IMR-90 (cell line): ENCODE measurements at regions not wholly inside any gene's neighbourhood (a gene's known extent, or its start where the extent isn't known, plus 50 kb on each side); places are given as distances from the start of the nearest gene placed in this dataset.

Experiments
- ATAC-seq: fragments of 200-7000 bp; cut with Tn5 transposase; 2 replicates; pipeline ENCODE4 v1.9.1; 2020; ENCODE audit warnings: low read depth, mild to moderate bottlenecking, moderate library complexity
- BruUV-seq: library from RNA; stranded (reverse); fragments of 400-500 nt; replicated peaks from 2 replicates; lab custom pipeline; 2021; lab: Mats Ljungman, UMichigan
- CTCF ChIA-PET: fragments of 300-600 bp; formaldehyde crosslinking; extraction: SDS; loops from one replicate; lab custom pipeline; 2021; ENCODE audit warnings: antibody characterized with exemption; lab: Yijun Ruan, JAX
- POLR2A ChIA-PET: fragments of 300-600 bp; sonication (Branson Sonifier 250); formaldehyde crosslinking; loops from one replicate; lab custom pipeline; 2022; ENCODE audit warnings: antibody characterized with exemption; ENCODE audit not compliant: unreplicated experiment; lab: Charles Lee
- DNase-seq: peaks from one replicate; pipeline ENCODE4 v3.0.0; 2013
- H2AFZ ChIP-seq: replicated peaks from 2 replicates; pipeline ENCODE3; 2013; ENCODE audit warnings: low read length, mild to moderate bottlenecking; ENCODE audit not compliant: poor library complexity
- H2AK5ac ChIP-seq: 2 replicates; pipeline ENCODE4 v1.6.1; 2013; ENCODE audit warnings: low read depth, low read length, inconsistent platforms
- H2AK9ac ChIP-seq: replicated peaks from 2 replicates; pipeline ENCODE3; 2013; ENCODE audit warnings: mild to moderate bottlenecking, low read depth, low read length, moderate library complexity; ENCODE audit not compliant: poor library complexity
- H2BK120ac ChIP-seq: 2 replicates; pipeline ENCODE4 v1.6.1; 2013; ENCODE audit warnings: low read depth, low read length, inconsistent platforms
- H2BK15ac ChIP-seq: 3 replicates; pipeline ENCODE4 v1.6.1; 2013; ENCODE audit warnings: low read depth, low read length, inconsistent platforms
- H2BK20ac ChIP-seq: 2 replicates; pipeline ENCODE4 v1.6.1; 2013; ENCODE audit warnings: low read depth, mild to moderate bottlenecking, inconsistent platforms, low read length, moderate library complexity
- H2BK5ac ChIP-seq: 2 replicates; pipeline ENCODE4 v1.6.1; 2013; ENCODE audit warnings: mild to moderate bottlenecking, low read depth, low read length, inconsistent platforms; ENCODE audit not compliant: poor library complexity, severe bottlenecking
- H3K14ac ChIP-seq: replicated peaks from 2 replicates; pipeline ENCODE4 v1.6.1; 2013; ENCODE audit warnings: low read depth, low read length, inconsistent platforms
- H3K18ac ChIP-seq: 2 replicates; pipeline ENCODE4 v1.6.1; 2013; ENCODE audit warnings: low read depth, low read length, control low read depth
- H3K23ac ChIP-seq: 2 replicates; pipeline ENCODE4 v1.6.1; 2013; ENCODE audit warnings: low read depth, low read length, inconsistent platforms
- H3K27ac ChIP-seq: 2 replicates; pipeline ENCODE4 v1.5.1; 2013; ENCODE audit warnings: mild to moderate bottlenecking, control low read depth, low read length; ENCODE audit not compliant: insufficient read depth
- H3K27me3 ChIP-seq: 2 replicates; pipeline ENCODE4 v1.6.1; 2013; ENCODE audit warnings: low read length; ENCODE audit not compliant: control insufficient read depth, insufficient read depth
- H3K36me3 ChIP-seq: 2 replicates; pipeline ENCODE4 v1.6.1; 2013; ENCODE audit warnings: low read length, mixed read lengths; ENCODE audit not compliant: control insufficient read depth, insufficient read depth
- H3K4ac ChIP-seq: 2 replicates; pipeline ENCODE4 v1.6.1; 2013; ENCODE audit warnings: low read depth, low read length, inconsistent platforms
- H3K4me1 ChIP-seq: 2 replicates; pipeline ENCODE4 v1.6.1; 2013; ENCODE audit warnings: low read length, mixed read lengths; ENCODE audit not compliant: control insufficient read depth, insufficient read depth
- H3K4me2 ChIP-seq: 2 replicates; pipeline ENCODE4 v1.6.1; 2013; ENCODE audit warnings: low read depth, mild to moderate bottlenecking, control low read depth, low read length, moderate library complexity
- H3K4me3 ChIP-seq: 2 replicates; pipeline ENCODE4 v1.5.1; 2013; ENCODE audit warnings: low read depth, mild to moderate bottlenecking, control low read depth, low read length, moderate library complexity; ENCODE audit not compliant: insufficient read depth
- H3K56ac ChIP-seq: 2 replicates; pipeline ENCODE4 v1.6.1; 2013; ENCODE audit warnings: low read length, inconsistent platforms; ENCODE audit not compliant: insufficient read depth; ENCODE audit errors: extremely low read depth
- H3K79me1 ChIP-seq, 2 experiments: 2 replicates each; pipeline ENCODE4 v1.6.1; 2013; ENCODE audit warnings: low read length in 2 of 2, inconsistent platforms in 1 of 2, low read depth in 1 of 2
- H3K9ac ChIP-seq: 2 replicates; pipeline ENCODE4 v1.6.1; 2013; ENCODE audit warnings: low read depth, low read length, control low read depth
- H3K9me1 ChIP-seq: 2 replicates; pipeline ENCODE4 v1.6.1; 2013; ENCODE audit warnings: low read length, inconsistent platforms; ENCODE audit not compliant: insufficient read depth
- H3K9me3 ChIP-seq: 2 replicates; pipeline ENCODE4 v1.6.1; 2013; ENCODE audit warnings: low read length; ENCODE audit not compliant: control insufficient read depth, insufficient read depth
- H4K20me1 ChIP-seq: 2 replicates; pipeline ENCODE4 v1.6.1; 2013; ENCODE audit warnings: low read length, inconsistent platforms; ENCODE audit not compliant: insufficient read depth
- H4K5ac ChIP-seq: 2 replicates; pipeline ENCODE4 v1.6.1; 2013; ENCODE audit warnings: mild to moderate bottlenecking, low read depth, low read length, control low read depth
- H4K8ac ChIP-seq, 2 experiments: 2 replicates each; pipeline ENCODE4 v1.6.1; 2013; ENCODE audit warnings: low read depth in 2 of 2, low read length in 2 of 2, control low read depth in 1 of 2, inconsistent platforms in 1 of 2
- H4K91ac ChIP-seq: 2 replicates; pipeline ENCODE4 v1.6.1; 2013; ENCODE audit warnings: low read depth, low read length, inconsistent platforms; ENCODE audit not compliant: insufficient read depth
- BHLHE40 ChIP-seq: fragments of 150-350 bp; IDR thresholded peaks from 2 replicates; pipeline ENCODE4 v1.6.1; 2016; ENCODE audit warnings: mild to moderate bottlenecking, low read depth, low read length
- CHD1 ChIP-seq: IDR thresholded peaks from 2 replicates; pipeline ENCODE4 v1.6.1; 2012; ENCODE audit warnings: low read depth, low read length, improper control_type of control experiment
- FOS ChIP-seq: fragments of 150-350 bp; IDR thresholded peaks from 2 replicates; pipeline ENCODE4 v1.6.1; 2016; ENCODE audit warnings: low read depth, low read length
- MAFK ChIP-seq: IDR thresholded peaks from 2 replicates; pipeline ENCODE4 v1.6.1; 2012; ENCODE audit warnings: low read depth, low read length, improper control_type of control experiment
- MAZ ChIP-seq: IDR thresholded peaks from 2 replicates; pipeline ENCODE4 v1.6.1; 2012; ENCODE audit warnings: low read depth, mild to moderate bottlenecking, low read length, improper control_type of control experiment, moderate library complexity, borderline replicate concordance
- MXI1 ChIP-seq: IDR thresholded peaks from 2 replicates; pipeline ENCODE4 v1.6.1; 2012; ENCODE audit warnings: low read depth, mild to moderate bottlenecking, low read length, moderate library complexity, borderline replicate concordance
- NFE2L2 ChIP-seq: fragments of 150-350 bp; IDR thresholded peaks from 2 replicates; pipeline ENCODE4 v1.6.1; 2016; ENCODE audit warnings: low read depth, mild to moderate bottlenecking, low read length
- POLR2A ChIP-seq: IDR thresholded peaks from 2 replicates; pipeline ENCODE4 v1.6.1; 2012; ENCODE audit warnings: mild to moderate bottlenecking, low read depth, low read length
- RAD21 ChIP-seq: IDR thresholded peaks from 2 replicates; pipeline ENCODE4 v1.6.1; 2012; ENCODE audit warnings: low read length, improper control_type of control experiment
- RCOR1 ChIP-seq: IDR thresholded peaks from 2 replicates; pipeline ENCODE4 v1.6.1; 2012; ENCODE audit warnings: mild to moderate bottlenecking, low read length, improper control_type of control experiment; ENCODE audit not compliant: insufficient replicate concordance
- RFX5 ChIP-seq: IDR thresholded peaks from 2 replicates; pipeline ENCODE4 v1.8.0; 2012; ENCODE audit warnings: low read depth, mild to moderate bottlenecking, low read length, moderate library complexity
- SMC3 ChIP-seq: fragments of 150-350 bp; IDR thresholded peaks from 2 replicates; pipeline ENCODE4 v1.6.1; 2016; ENCODE audit warnings: low read depth, mild to moderate bottlenecking, antibody characterized with exemption, low read length, moderate library complexity
- USF2 ChIP-seq: fragments of 150-350 bp; IDR thresholded peaks from 2 replicates; pipeline ENCODE4 v1.6.1; 2017; ENCODE audit warnings: mild to moderate bottlenecking, antibody characterized with exemption, low read length, low read depth
- WGBS, 2 experiments: methylation state at CpG; one replicate each; pipeline versions ENCODE4 v1.1.5 to v1.1.7; 2013; ENCODE audit warnings: missing lambda C conversion rate in 2 of 2; ENCODE audit not compliant: insufficient read length in 1 of 2; ENCODE audit errors: extremely low coverage in 2 of 2; 5-methylcytosine and 5-hydroxymethylcytosine counted together
- dilution Hi-C: fragments of 300-500 bp; cut with HindIII; formaldehyde crosslinking; loops from one replicate; pipeline ENCODE4 v1.14.3; 2018; ENCODE audit warnings: low sequenced_read_pairs; ENCODE audit not compliant: unreplicated experiment
- in situ Hi-C: fragments of 300-500 bp; cut with MboI; formaldehyde crosslinking; loops from 3 replicates; pipeline ENCODE4 v1.14.3; 2019; ENCODE audit warnings: low sequenced_read_pairs, inconsistent platforms, mixed read lengths
- intact Hi-C: fragments of 100-400 bp; cut with micrococcal nuclease; formaldehyde crosslinking; loops from 2 replicates; pipeline ENCODE4 v1.10.0; 2022
- TF ChIP-seq, protein P1 (sequence below): conservative IDR thresholded peaks from 2 replicates; pipeline ENCODE4 v1.5.1; 2012; ENCODE audit warnings: mild to moderate bottlenecking, low read depth, low read length, improper control_type of control experiment

GRCh38 chr18:65606551-65607130, 144.2 kb upstream of the CDH7 start:
- in situ Hi-C loops = no loop called here
- no peak overlapping the region for H2AK9ac ChIP-seq
- H3K9me3 ChIP-seq = peaks cover 4% of the 10 kb centered on the region
- H3K36me3 ChIP-seq = no peaks in the 10 kb centered on the region
- no peak for ATAC-seq
- H3K18ac ChIP-seq = no peak overlapping the region
- H2AFZ ChIP-seq = no peak overlapping the region
- no peaks in the 10 kb centered on the region for H3K79me1 ChIP-seq
- no peak overlapping the region for H3K9ac ChIP-seq
- H4K91ac ChIP-seq = no peak overlapping the region
- H3K4me3 ChIP-seq = no peak overlapping the region
- intact Hi-C loops = no loop called here
- H2BK20ac ChIP-seq = no peak overlapping the region
- H3K4ac ChIP-seq = no peak overlapping the region
- BruUV-seq = no TSS peak
- no peak overlapping the region for H3K4me2 ChIP-seq
- WGBS, 2 experiments = no CpG with 5 or more reads among the region's 3 CpGs
- TF ChIP-seq CHD1 (no peak), MAZ (no peak), USF2 (no peak), MXI1 (no peak), NFE2L2 (no peak), POLR2A (no peak), RCOR1 (no peak), MAFK (no peak), BHLHE40 (no peak), SMC3 (no peak), FOS (no peak), RFX5 (no peak), RAD21 (no peak)
- TF ChIP-seq, protein P1, sequence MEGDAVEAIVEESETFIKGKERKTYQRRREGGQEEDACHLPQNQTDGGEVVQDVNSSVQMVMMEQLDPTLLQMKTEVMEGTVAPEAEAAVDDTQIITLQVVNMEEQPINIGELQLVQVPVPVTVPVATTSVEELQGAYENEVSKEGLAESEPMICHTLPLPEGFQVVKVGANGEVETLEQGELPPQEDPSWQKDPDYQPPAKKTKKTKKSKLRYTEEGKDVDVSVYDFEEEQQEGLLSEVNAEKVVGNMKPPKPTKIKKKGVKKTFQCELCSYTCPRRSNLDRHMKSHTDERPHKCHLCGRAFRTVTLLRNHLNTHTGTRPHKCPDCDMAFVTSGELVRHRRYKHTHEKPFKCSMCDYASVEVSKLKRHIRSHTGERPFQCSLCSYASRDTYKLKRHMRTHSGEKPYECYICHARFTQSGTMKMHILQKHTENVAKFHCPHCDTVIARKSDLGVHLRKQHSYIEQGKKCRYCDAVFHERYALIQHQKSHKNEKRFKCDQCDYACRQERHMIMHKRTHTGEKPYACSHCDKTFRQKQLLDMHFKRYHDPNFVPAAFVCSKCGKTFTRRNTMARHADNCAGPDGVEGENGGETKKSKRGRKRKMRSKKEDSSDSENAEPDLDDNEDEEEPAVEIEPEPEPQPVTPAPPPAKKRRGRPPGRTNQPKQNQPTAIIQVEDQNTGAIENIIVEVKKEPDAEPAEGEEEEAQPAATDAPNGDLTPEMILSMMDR = no peak
- CTCF ChIA-PET = no interaction called here
- H2BK15ac ChIP-seq = no peak overlapping the region
- H2BK120ac ChIP-seq = no peak overlapping the region
- no peaks in the 10 kb centered on the region for H4K20me1 ChIP-seq
- dilution Hi-C loops = no loop called here
- no peak overlapping the region for H3K56ac ChIP-seq
- no peaks in the 10 kb centered on the region for H3K9me1 ChIP-seq
- H2BK5ac ChIP-seq = no peak overlapping the region
- H4K5ac ChIP-seq = no peak overlapping the region
- POLR2A ChIA-PET = no interaction called here
- H2AK5ac ChIP-seq = no peak overlapping the region
- no peak overlapping the region for H4K8ac ChIP-seq
- H3K27me3 ChIP-seq = no peaks in the 10 kb centered on the region
- no peak overlapping the region for H3K23ac ChIP-seq
- H3K4me1 ChIP-seq = no peaks in the 10 kb centered on the region
- H3K14ac ChIP-seq = no peak overlapping the region
- DNase-seq = no peak
- H3K27ac ChIP-seq = no peak overlapping the region
